ENCODE measurements at regions not wholly inside any gene's neighbourhood (a gene's known extent, or its start where the extent isn't known, plus 50 kb on each side); places are given as distances from the start of the nearest gene placed in this dataset.

DNA sequence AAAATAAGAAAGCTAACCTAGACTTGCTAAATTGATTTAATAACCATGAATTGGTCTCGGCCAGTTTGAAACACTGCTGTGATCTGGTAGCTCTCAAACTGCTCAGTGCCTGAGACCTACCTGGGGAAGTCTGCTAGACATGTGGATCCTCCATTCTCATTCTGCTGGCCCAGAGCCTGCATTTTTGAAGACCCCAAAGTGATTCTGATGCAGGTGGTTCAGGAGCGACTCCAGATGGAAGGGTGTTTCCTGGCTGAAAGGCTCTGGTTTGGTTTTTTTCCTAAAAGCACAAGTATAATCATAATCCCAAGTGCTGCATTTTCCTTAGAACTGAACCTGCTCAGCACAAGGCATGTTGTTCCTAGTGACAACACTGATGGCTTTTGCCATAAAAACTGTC is 159.5 kb downstream of the ZNF664 start:
- TF ChIP-seq, protein P1, sequence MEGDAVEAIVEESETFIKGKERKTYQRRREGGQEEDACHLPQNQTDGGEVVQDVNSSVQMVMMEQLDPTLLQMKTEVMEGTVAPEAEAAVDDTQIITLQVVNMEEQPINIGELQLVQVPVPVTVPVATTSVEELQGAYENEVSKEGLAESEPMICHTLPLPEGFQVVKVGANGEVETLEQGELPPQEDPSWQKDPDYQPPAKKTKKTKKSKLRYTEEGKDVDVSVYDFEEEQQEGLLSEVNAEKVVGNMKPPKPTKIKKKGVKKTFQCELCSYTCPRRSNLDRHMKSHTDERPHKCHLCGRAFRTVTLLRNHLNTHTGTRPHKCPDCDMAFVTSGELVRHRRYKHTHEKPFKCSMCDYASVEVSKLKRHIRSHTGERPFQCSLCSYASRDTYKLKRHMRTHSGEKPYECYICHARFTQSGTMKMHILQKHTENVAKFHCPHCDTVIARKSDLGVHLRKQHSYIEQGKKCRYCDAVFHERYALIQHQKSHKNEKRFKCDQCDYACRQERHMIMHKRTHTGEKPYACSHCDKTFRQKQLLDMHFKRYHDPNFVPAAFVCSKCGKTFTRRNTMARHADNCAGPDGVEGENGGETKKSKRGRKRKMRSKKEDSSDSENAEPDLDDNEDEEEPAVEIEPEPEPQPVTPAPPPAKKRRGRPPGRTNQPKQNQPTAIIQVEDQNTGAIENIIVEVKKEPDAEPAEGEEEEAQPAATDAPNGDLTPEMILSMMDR (IDR thresholded peaks at IDR 0.05), result no peak
- no peak for TF ChIP-seq POLR2A (IDR thresholded peaks at IDR 0.05)

Measured in testis (tissue), 2 donors.